ENCODE measurements at regions not wholly inside any gene's neighbourhood (a gene's known extent, or its start where the extent isn't known, plus 50 kb on each side); places are given as distances from the start of the nearest gene placed in this dataset.

- TF ChIP-seq SUZ12 (IDR thresholded peaks at IDR 0.05; ENCODE audit: extremely low read depth, insufficient read depth, insufficient read length) = no peak
- TF ChIP-seq YY1 (IDR thresholded peaks at IDR 0.05; ENCODE audit: insufficient read depth, insufficient read length) = no peak
Measured at GRCh38 chr13:95368998-95369397, 67.7 kb upstream of the ABCC4 start.

Measured in NT2/D1 (cell line).